Activated CD4-positive, CD25-positive, alpha-beta regulatory T cell treated with anti-CD3 and anti-CD28 coated beads, Interleukin-2, amount 50 U/mL, for 16 hours (primary cell): ENCODE measurements at regions not wholly inside any gene's neighbourhood (a gene's known extent, or its start where the extent isn't known, plus 50 kb on each side); places are given as distances from the start of the nearest gene placed in this dataset.
"Not testable (repeated sequence)": the region's sequence is repeated elsewhere in the genome, so short reads cannot be mapped to it uniquely, and the experiment has no call there.

ENCODE experiments used
- DNase-seq: peaks from one replicate; pipeline ENCODE4 v3.0.0-alpha.2; 2020; ENCODE audit warnings: low read depth, low spot score

GRCh38 chr9:90508940-90509339 lies 133.7 kb downstream of the DIRAS2 start:
- DNase-seq, result no peak

- no peak for DNase-seq
Measured at GRCh38 chr9:90511711-90512110, 130.9 kb downstream of the DIRAS2 start.

GRCh38 chr9:90514877-90515276 lies 127.7 kb downstream of the DIRAS2 start:
- DNase-seq, result no peak

- no peak for DNase-seq
Measured at GRCh38 chr9:90515510-90515909, 127.1 kb downstream of the DIRAS2 start.

- no peak for DNase-seq
Measured at GRCh38 chr9:90517103-90517502, 125.5 kb downstream of the DIRAS2 start.

- DNase-seq, result no peak
Measured at GRCh38 chr9:90521811-90522570, 120.6 kb downstream of the DIRAS2 start.

GRCh38 chr9:90523958-90524357 lies 118.7 kb downstream of the DIRAS2 start:
- DNase-seq, result no peak

GRCh38 chr9:90526386-90526785 lies 116.2 kb downstream of the DIRAS2 start:
- DNase-seq, result no peak

- not testable (repeated sequence) for DNase-seq
Measured at GRCh38 chr9:90536094-90536493, 106.5 kb downstream of the DIRAS2 start.

GRCh38 chr9:90538566-90538965 lies 104.1 kb downstream of the DIRAS2 start:
- no peak for DNase-seq

- no peak for DNase-seq
Measured at GRCh38 chr9:90539286-90539685, 103.3 kb downstream of the DIRAS2 start.

GRCh38 chr9:90540734-90541133 lies 101.9 kb downstream of the DIRAS2 start:
- DNase-seq, result no peak

GRCh38 chr9:90544488-90544887 lies 98.1 kb downstream of the DIRAS2 start:
- DNase-seq, result no peak

- DNase-seq, result no peak
Measured at GRCh38 chr9:90546200-90546599, 96.4 kb downstream of the DIRAS2 start.

- DNase-seq, result no peak
Measured at GRCh38 chr9:90547896-90548295, 94.7 kb downstream of the DIRAS2 start.

GRCh38 chr9:90552317-90552716 lies 90.3 kb downstream of the DIRAS2 start:
- DNase-seq, result no peak

GRCh38 chr9:90555351-90556057 lies 87.1 kb downstream of the DIRAS2 start:
- no peak for DNase-seq

- DNase-seq, result no peak
Measured at GRCh38 chr9:90556897-90557675, 85.5 kb downstream of the DIRAS2 start.

GRCh38 chr9:90559075-90560073 lies 83.2 kb downstream of the DIRAS2 start:
- DNase-seq, result no peak
